IMR-90 (cell line): ENCODE measurements at regions not wholly inside any gene's neighbourhood (a gene's known extent, or its start where the extent isn't known, plus 50 kb on each side); places are given as distances from the start of the nearest gene placed in this dataset.

Experiments
- ATAC-seq: fragments of 200-7000 bp; cut with Tn5 transposase; 2 replicates; pipeline ENCODE4 v1.9.1; 2020; ENCODE audit warnings: low read depth, mild to moderate bottlenecking, moderate library complexity
- BruUV-seq: library from RNA; stranded (reverse); fragments of 400-500 nt; replicated peaks from 2 replicates; lab custom pipeline; 2021; lab: Mats Ljungman, UMichigan
- CTCF ChIA-PET: fragments of 300-600 bp; formaldehyde crosslinking; extraction: SDS; loops from one replicate; lab custom pipeline; 2021; ENCODE audit warnings: antibody characterized with exemption; lab: Yijun Ruan, JAX
- POLR2A ChIA-PET: fragments of 300-600 bp; sonication (Branson Sonifier 250); formaldehyde crosslinking; loops from one replicate; lab custom pipeline; 2022; ENCODE audit warnings: antibody characterized with exemption; ENCODE audit not compliant: unreplicated experiment; lab: Charles Lee
- DNase-seq: peaks from one replicate; pipeline ENCODE4 v3.0.0; 2013
- H2AFZ ChIP-seq: replicated peaks from 2 replicates; pipeline ENCODE3; 2013; ENCODE audit warnings: low read length, mild to moderate bottlenecking; ENCODE audit not compliant: poor library complexity
- H2AK5ac ChIP-seq: 2 replicates; pipeline ENCODE4 v1.6.1; 2013; ENCODE audit warnings: low read depth, low read length, inconsistent platforms
- H2AK9ac ChIP-seq: replicated peaks from 2 replicates; pipeline ENCODE3; 2013; ENCODE audit warnings: mild to moderate bottlenecking, low read depth, low read length, moderate library complexity; ENCODE audit not compliant: poor library complexity
- H2BK120ac ChIP-seq: 2 replicates; pipeline ENCODE4 v1.6.1; 2013; ENCODE audit warnings: low read depth, low read length, inconsistent platforms
- H2BK15ac ChIP-seq: 3 replicates; pipeline ENCODE4 v1.6.1; 2013; ENCODE audit warnings: low read depth, low read length, inconsistent platforms
- H2BK20ac ChIP-seq: 2 replicates; pipeline ENCODE4 v1.6.1; 2013; ENCODE audit warnings: low read depth, mild to moderate bottlenecking, inconsistent platforms, low read length, moderate library complexity
- H2BK5ac ChIP-seq: 2 replicates; pipeline ENCODE4 v1.6.1; 2013; ENCODE audit warnings: mild to moderate bottlenecking, low read depth, low read length, inconsistent platforms; ENCODE audit not compliant: poor library complexity, severe bottlenecking
- H3K14ac ChIP-seq: replicated peaks from 2 replicates; pipeline ENCODE4 v1.6.1; 2013; ENCODE audit warnings: low read depth, low read length, inconsistent platforms
- H3K18ac ChIP-seq: 2 replicates; pipeline ENCODE4 v1.6.1; 2013; ENCODE audit warnings: low read depth, low read length, control low read depth
- H3K23ac ChIP-seq: 2 replicates; pipeline ENCODE4 v1.6.1; 2013; ENCODE audit warnings: low read depth, low read length, inconsistent platforms
- H3K27ac ChIP-seq: 2 replicates; pipeline ENCODE4 v1.5.1; 2013; ENCODE audit warnings: mild to moderate bottlenecking, control low read depth, low read length; ENCODE audit not compliant: insufficient read depth
- H3K27me3 ChIP-seq: 2 replicates; pipeline ENCODE4 v1.6.1; 2013; ENCODE audit warnings: low read length; ENCODE audit not compliant: control insufficient read depth, insufficient read depth
- H3K36me3 ChIP-seq: 2 replicates; pipeline ENCODE4 v1.6.1; 2013; ENCODE audit warnings: low read length, mixed read lengths; ENCODE audit not compliant: control insufficient read depth, insufficient read depth
- H3K4ac ChIP-seq: 2 replicates; pipeline ENCODE4 v1.6.1; 2013; ENCODE audit warnings: low read depth, low read length, inconsistent platforms
- H3K4me1 ChIP-seq: 2 replicates; pipeline ENCODE4 v1.6.1; 2013; ENCODE audit warnings: low read length, mixed read lengths; ENCODE audit not compliant: control insufficient read depth, insufficient read depth
- H3K4me2 ChIP-seq: 2 replicates; pipeline ENCODE4 v1.6.1; 2013; ENCODE audit warnings: low read depth, mild to moderate bottlenecking, control low read depth, low read length, moderate library complexity
- H3K4me3 ChIP-seq: 2 replicates; pipeline ENCODE4 v1.5.1; 2013; ENCODE audit warnings: low read depth, mild to moderate bottlenecking, control low read depth, low read length, moderate library complexity; ENCODE audit not compliant: insufficient read depth
- H3K56ac ChIP-seq: 2 replicates; pipeline ENCODE4 v1.6.1; 2013; ENCODE audit warnings: low read length, inconsistent platforms; ENCODE audit not compliant: insufficient read depth; ENCODE audit errors: extremely low read depth
- H3K79me1 ChIP-seq, 2 experiments: 2 replicates each; pipeline ENCODE4 v1.6.1; 2013; ENCODE audit warnings: low read length in 2 of 2, inconsistent platforms in 1 of 2, low read depth in 1 of 2
- H3K9ac ChIP-seq: 2 replicates; pipeline ENCODE4 v1.6.1; 2013; ENCODE audit warnings: low read depth, low read length, control low read depth
- H3K9me1 ChIP-seq: 2 replicates; pipeline ENCODE4 v1.6.1; 2013; ENCODE audit warnings: low read length, inconsistent platforms; ENCODE audit not compliant: insufficient read depth
- H3K9me3 ChIP-seq: 2 replicates; pipeline ENCODE4 v1.6.1; 2013; ENCODE audit warnings: low read length; ENCODE audit not compliant: control insufficient read depth, insufficient read depth
- H4K20me1 ChIP-seq: 2 replicates; pipeline ENCODE4 v1.6.1; 2013; ENCODE audit warnings: low read length, inconsistent platforms; ENCODE audit not compliant: insufficient read depth
- H4K5ac ChIP-seq: 2 replicates; pipeline ENCODE4 v1.6.1; 2013; ENCODE audit warnings: mild to moderate bottlenecking, low read depth, low read length, control low read depth
- H4K8ac ChIP-seq, 2 experiments: 2 replicates each; pipeline ENCODE4 v1.6.1; 2013; ENCODE audit warnings: low read depth in 2 of 2, low read length in 2 of 2, control low read depth in 1 of 2, inconsistent platforms in 1 of 2
- H4K91ac ChIP-seq: 2 replicates; pipeline ENCODE4 v1.6.1; 2013; ENCODE audit warnings: low read depth, low read length, inconsistent platforms; ENCODE audit not compliant: insufficient read depth
- CHD1 ChIP-seq: IDR thresholded peaks from 2 replicates; pipeline ENCODE4 v1.6.1; 2012; ENCODE audit warnings: low read depth, low read length, improper control_type of control experiment
- POLR2A ChIP-seq: IDR thresholded peaks from 2 replicates; pipeline ENCODE4 v1.6.1; 2012; ENCODE audit warnings: mild to moderate bottlenecking, low read depth, low read length
- USF2 ChIP-seq: fragments of 150-350 bp; IDR thresholded peaks from 2 replicates; pipeline ENCODE4 v1.6.1; 2017; ENCODE audit warnings: mild to moderate bottlenecking, antibody characterized with exemption, low read length, low read depth
- WGBS, 2 experiments: methylation state at CpG; one replicate each; pipeline versions ENCODE4 v1.1.5 to v1.1.7; 2013; ENCODE audit warnings: missing lambda C conversion rate in 2 of 2; ENCODE audit not compliant: insufficient read length in 1 of 2; ENCODE audit errors: extremely low coverage in 2 of 2; 5-methylcytosine and 5-hydroxymethylcytosine counted together
- dilution Hi-C: fragments of 300-500 bp; cut with HindIII; formaldehyde crosslinking; loops from one replicate; pipeline ENCODE4 v1.14.3; 2018; ENCODE audit warnings: low sequenced_read_pairs; ENCODE audit not compliant: unreplicated experiment
- in situ Hi-C: fragments of 300-500 bp; cut with MboI; formaldehyde crosslinking; loops from 3 replicates; pipeline ENCODE4 v1.14.3; 2019; ENCODE audit warnings: low sequenced_read_pairs, inconsistent platforms, mixed read lengths
- intact Hi-C: fragments of 100-400 bp; cut with micrococcal nuclease; formaldehyde crosslinking; loops from 2 replicates; pipeline ENCODE4 v1.10.0; 2022

GRCh38 chrX:82703551-82703950 is 804.5 kb upstream of the POU3F4 start:
- no peak for DNase-seq
- Histone ChIP-seq H2AK5ac (no peak overlapping the region), H4K91ac (no peak overlapping the region), H3K4me2 (no peak overlapping the region), H2AK9ac (no peak overlapping the region), H2BK20ac (no peak overlapping the region), H2BK15ac (no peak overlapping the region), H3K4me1 (no peaks in the 10 kb centered on the region), H3K4ac (no peak overlapping the region), H3K23ac (no peak overlapping the region), H4K5ac (no peak overlapping the region), H3K79me1 (no peaks in the 10 kb centered on the region), H3K56ac (no peak overlapping the region), H3K9ac (no peak overlapping the region), H2BK120ac (no peak overlapping the region), H3K14ac (no peak overlapping the region), H3K9me3 (no peaks in the 10 kb centered on the region), H3K18ac (no peak overlapping the region), H4K20me1 (no peaks in the 10 kb centered on the region), H2BK5ac (no peak overlapping the region), H3K36me3 (no peaks in the 10 kb centered on the region), H2AFZ (no peak overlapping the region), H3K4me3 (no peak overlapping the region), H4K8ac (no peak overlapping the region), H3K9me1 (no peaks in the 10 kb centered on the region), H3K27me3 (no peaks in the 10 kb centered on the region), H3K27ac (no peak overlapping the region)
- in situ Hi-C loops = no loop called here
- CTCF ChIA-PET = no interaction called here
- no TSS peak for BruUV-seq
- dilution Hi-C loops = no loop called here
- no peak for ATAC-seq
- POLR2A ChIA-PET = no interaction called here
- no CpG with 5 or more reads among the region's 5 CpGs for WGBS, 2 experiments
- no peak for TF ChIP-seq USF2
- no peak for TF ChIP-seq CHD1
- no peak for TF ChIP-seq POLR2A
- intact Hi-C loops = no loop called here
